ENCODE measurements at regions not wholly inside any gene's neighbourhood (a gene's known extent, or its start where the extent isn't known, plus 50 kb on each side); places are given as distances from the start of the nearest gene placed in this dataset.

- peaks cover 15% of the 10 kb centered on the region for H3K27me3 Mint-ChIP-seq
- ChIA-PET CTCF (no interaction called here), POLR2A (no interaction called here)
- no peaks in the 10 kb centered on the region for H3K36me3 ChIP-seq (ENCODE audit: insufficient read depth, low read length)
- no peaks in the 10 kb centered on the region for H3K36me3 Mint-ChIP-seq (ENCODE audit: low read depth)
- H3K4me1 Mint-ChIP-seq (ENCODE audit: low read depth) = no peaks in the 10 kb centered on the region
- intact Hi-C loops (cut with DNase I, micrococcal nuclease) = no loop called here
- no peak for DNase-seq
- peaks cover 0 to 5% of the 10 kb centered on the region in 2 experiments for H3K27me3 ChIP-seq (ENCODE audit: control insufficient read depth in 1 of 2, insufficient read depth in 2 of 2, low read length in 2 of 2)
- H3K27ac Mint-ChIP-seq = no peak overlapping the region
- H3K4me3 Mint-ChIP-seq = no peak overlapping the region
- H3K27ac ChIP-seq (ENCODE audit: low read depth in 1 of 2, low read length in 2 of 2) = no peak overlapping the region
- no peaks in the 10 kb centered on the region for H3K9me3 Mint-ChIP-seq
- TF ChIP-seq, protein P1, sequence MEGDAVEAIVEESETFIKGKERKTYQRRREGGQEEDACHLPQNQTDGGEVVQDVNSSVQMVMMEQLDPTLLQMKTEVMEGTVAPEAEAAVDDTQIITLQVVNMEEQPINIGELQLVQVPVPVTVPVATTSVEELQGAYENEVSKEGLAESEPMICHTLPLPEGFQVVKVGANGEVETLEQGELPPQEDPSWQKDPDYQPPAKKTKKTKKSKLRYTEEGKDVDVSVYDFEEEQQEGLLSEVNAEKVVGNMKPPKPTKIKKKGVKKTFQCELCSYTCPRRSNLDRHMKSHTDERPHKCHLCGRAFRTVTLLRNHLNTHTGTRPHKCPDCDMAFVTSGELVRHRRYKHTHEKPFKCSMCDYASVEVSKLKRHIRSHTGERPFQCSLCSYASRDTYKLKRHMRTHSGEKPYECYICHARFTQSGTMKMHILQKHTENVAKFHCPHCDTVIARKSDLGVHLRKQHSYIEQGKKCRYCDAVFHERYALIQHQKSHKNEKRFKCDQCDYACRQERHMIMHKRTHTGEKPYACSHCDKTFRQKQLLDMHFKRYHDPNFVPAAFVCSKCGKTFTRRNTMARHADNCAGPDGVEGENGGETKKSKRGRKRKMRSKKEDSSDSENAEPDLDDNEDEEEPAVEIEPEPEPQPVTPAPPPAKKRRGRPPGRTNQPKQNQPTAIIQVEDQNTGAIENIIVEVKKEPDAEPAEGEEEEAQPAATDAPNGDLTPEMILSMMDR (IDR thresholded peaks at IDR 0.05) = no peak
- no peaks in the 10 kb centered on the region for H3K9me3 ChIP-seq (ENCODE audit: control insufficient read depth in 1 of 2, insufficient read depth in 1 of 2, low read length in 2 of 2)
- no peaks in the 10 kb centered on the region for H3K4me1 ChIP-seq (ENCODE audit: insufficient read depth, low read length)
- no peak overlapping the region for H3K4me3 ChIP-seq (ENCODE audit: low read length)
- ATAC-seq (ENCODE audit: poor library complexity) = no peak
These were observed 315.4 kb downstream of the SMAD2 start for GRCh38 chr18:47615043-47615442.

DNA sequence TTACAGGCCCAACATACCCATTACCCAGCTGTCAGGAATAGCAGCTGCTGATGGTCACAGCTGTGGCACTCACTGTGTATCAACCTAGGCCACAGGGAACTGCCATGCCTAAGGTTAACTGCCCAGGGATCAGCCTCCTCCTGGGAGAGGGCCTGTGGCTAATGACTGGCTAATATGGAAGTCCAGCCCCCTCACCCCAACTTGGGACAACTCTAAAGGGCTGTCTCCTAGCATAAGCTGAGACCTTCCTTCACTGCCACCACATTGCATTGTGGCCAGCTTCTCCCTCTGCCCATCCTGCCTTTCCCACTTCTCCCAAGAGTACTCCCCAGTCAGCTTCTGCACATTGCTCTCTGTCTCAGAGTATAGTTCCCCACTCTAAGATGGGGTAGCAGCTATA is 316.5 kb downstream of the SMAD2 start:
- Mint-ChIP-seq H3K27ac (no peak overlapping the region), H3K4me3 (no peak overlapping the region), H3K27me3 (peaks cover 6% of the 10 kb centered on the region), H3K4me1 (ENCODE audit: low read depth) (no peaks in the 10 kb centered on the region), H3K36me3 (ENCODE audit: low read depth) (no peaks in the 10 kb centered on the region), H3K9me3 (no peaks in the 10 kb centered on the region)
- no peak for DNase-seq
- intact Hi-C loops (cut with DNase I, micrococcal nuclease) = no loop called here
- Histone ChIP-seq H3K4me1 (ENCODE audit: insufficient read depth, low read length) (no peaks in the 10 kb centered on the region), H3K36me3 (ENCODE audit: insufficient read depth, low read length) (no peaks in the 10 kb centered on the region), H3K27me3 (ENCODE audit: control insufficient read depth in 1 of 2, insufficient read depth in 2 of 2, low read length in 2 of 2) (peaks cover 0 to 5% of the 10 kb centered on the region in 2 experiments), H3K9me3 (ENCODE audit: control insufficient read depth in 1 of 2, insufficient read depth in 1 of 2, low read length in 2 of 2) (no peaks in the 10 kb centered on the region), H3K4me3 (ENCODE audit: low read length) (no peak overlapping the region), H3K27ac (ENCODE audit: low read depth in 1 of 2, low read length in 2 of 2) (no peak overlapping the region)
- ChIA-PET POLR2A (no interaction called here), CTCF (no interaction called here)
- TF ChIP-seq, protein P1 (IDR thresholded peaks at IDR 0.05) = no peak
- no peak for ATAC-seq (ENCODE audit: poor library complexity)

GRCh38 chr18:47611649-47612048 is 318.8 kb downstream of the SMAD2 start:
- H3K4me3 Mint-ChIP-seq = no peak overlapping the region
- H3K27me3 ChIP-seq (ENCODE audit: control insufficient read depth in 1 of 2, insufficient read depth in 2 of 2, low read length in 2 of 2) = peaks cover 0 to 2% of the 10 kb centered on the region in 2 experiments
- H3K9me3 ChIP-seq (ENCODE audit: control insufficient read depth in 1 of 2, insufficient read depth in 1 of 2, low read length in 2 of 2) = no peaks in the 10 kb centered on the region
- no peak overlapping the region for H3K4me3 ChIP-seq (ENCODE audit: low read length)
- H3K27ac Mint-ChIP-seq = no peak overlapping the region
- no peaks in the 10 kb centered on the region for H3K4me1 Mint-ChIP-seq (ENCODE audit: low read depth)
- ATAC-seq (ENCODE audit: poor library complexity) (no peak), DNase-seq (no peak)
- H3K4me1 ChIP-seq (ENCODE audit: insufficient read depth, low read length) = no peaks in the 10 kb centered on the region
- H3K27me3 Mint-ChIP-seq = peaks cover 9% of the 10 kb centered on the region
- CTCF ChIA-PET = no interaction called here
- no peaks in the 10 kb centered on the region for H3K36me3 Mint-ChIP-seq (ENCODE audit: low read depth)
- H3K36me3 ChIP-seq (ENCODE audit: insufficient read depth, low read length) = no peaks in the 10 kb centered on the region
- intact Hi-C loops (cut with DNase I, micrococcal nuclease) = no loop called here
- TF ChIP-seq, protein P1 (IDR thresholded peaks at IDR 0.05) = no peak
- no peak overlapping the region for H3K27ac ChIP-seq (ENCODE audit: low read depth in 1 of 2, low read length in 2 of 2)
- POLR2A ChIA-PET = no interaction called here
- no peaks in the 10 kb centered on the region for H3K9me3 Mint-ChIP-seq
